ENCODE measurements at regions not wholly inside any gene's neighbourhood (a gene's known extent, or its start where the extent isn't known, plus 50 kb on each side); places are given as distances from the start of the nearest gene placed in this dataset.

- no peaks in the 10 kb centered on the region for H3K36me3 ChIP-seq (ENCODE audit: insufficient read depth, low read length)
- H4K20me1 ChIP-seq (ENCODE audit: insufficient read depth, low read length) = no peaks in the 10 kb centered on the region
- H3K79me2 ChIP-seq (ENCODE audit: insufficient read depth, low read length) = no peaks in the 10 kb centered on the region
- DNase-seq (ENCODE audit: insufficient read length, low spot score, missing footprints) = no peak
- TF ChIP-seq CTCF (IDR thresholded peaks at IDR 0.05; ENCODE audit: extremely low read depth, low read depth, low read length) = no peak
- H3K4me3 ChIP-seq (ENCODE audit: insufficient read depth, low read length) = no peak overlapping the region
- H3K4me1 ChIP-seq (ENCODE audit: insufficient read depth, low read length) = no peaks in the 10 kb centered on the region
- no peak overlapping the region for H3K27ac ChIP-seq (ENCODE audit: low read depth, low read length)
- peaks cover 8% of the 10 kb centered on the region for H3K9me3 ChIP-seq (ENCODE audit: low read depth, low read length)
- H3K27me3 ChIP-seq (ENCODE audit: insufficient read depth, low read length) = peaks cover 60% of the 10 kb centered on the region
- H2AFZ ChIP-seq (ENCODE audit: low read length) = no peak overlapping the region
- H3K4me2 ChIP-seq (ENCODE audit: insufficient read depth, low read length) = no peak overlapping the region
These were observed 86.0 kb upstream of the ZNF618 start for GRCh38 chr9:113790093-113790492.

DNA sequence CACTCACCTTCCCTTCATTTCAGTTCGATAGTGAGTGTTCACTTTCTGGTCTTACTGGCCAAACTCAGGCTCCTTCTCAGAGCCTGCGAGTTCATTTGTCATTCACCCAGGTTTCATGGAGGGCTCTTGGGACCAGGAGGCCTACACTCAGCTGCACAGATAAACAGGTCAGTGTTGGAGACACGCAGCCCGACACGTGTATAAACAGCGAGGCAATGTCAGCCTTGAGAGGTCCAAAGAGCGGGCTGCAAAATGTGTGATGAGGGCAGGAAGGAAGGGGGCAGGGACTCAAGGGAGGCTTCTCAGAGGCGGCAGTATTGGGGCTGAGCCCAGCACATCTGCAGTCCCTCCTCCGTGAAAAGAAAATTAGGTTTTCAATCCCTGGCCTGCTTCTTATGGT, 82.6 kb upstream of the ZNF618 start:
- H3K79me2 ChIP-seq (ENCODE audit: insufficient read depth, low read length) = no peaks in the 10 kb centered on the region
- DNase-seq (ENCODE audit: insufficient read length, low spot score, missing footprints) = no peak
- peaks cover 8% of the 10 kb centered on the region for H3K9me3 ChIP-seq (ENCODE audit: low read depth, low read length)
- no peaks in the 10 kb centered on the region for H3K36me3 ChIP-seq (ENCODE audit: insufficient read depth, low read length)
- H3K4me1 ChIP-seq (ENCODE audit: insufficient read depth, low read length) = no peaks in the 10 kb centered on the region
- H2AFZ ChIP-seq (ENCODE audit: low read length) = no peak overlapping the region
- peaks cover 66% of the 10 kb centered on the region for H3K27me3 ChIP-seq (ENCODE audit: insufficient read depth, low read length)
- H4K20me1 ChIP-seq (ENCODE audit: insufficient read depth, low read length) = no peaks in the 10 kb centered on the region
- no peak for TF ChIP-seq CTCF (IDR thresholded peaks at IDR 0.05; ENCODE audit: extremely low read depth, low read depth, low read length)
- no peak overlapping the region for H3K27ac ChIP-seq (ENCODE audit: low read depth, low read length)
- H3K4me3 ChIP-seq (ENCODE audit: insufficient read depth, low read length) = no peak overlapping the region
- no peak overlapping the region for H3K4me2 ChIP-seq (ENCODE audit: insufficient read depth, low read length)

DNA sequence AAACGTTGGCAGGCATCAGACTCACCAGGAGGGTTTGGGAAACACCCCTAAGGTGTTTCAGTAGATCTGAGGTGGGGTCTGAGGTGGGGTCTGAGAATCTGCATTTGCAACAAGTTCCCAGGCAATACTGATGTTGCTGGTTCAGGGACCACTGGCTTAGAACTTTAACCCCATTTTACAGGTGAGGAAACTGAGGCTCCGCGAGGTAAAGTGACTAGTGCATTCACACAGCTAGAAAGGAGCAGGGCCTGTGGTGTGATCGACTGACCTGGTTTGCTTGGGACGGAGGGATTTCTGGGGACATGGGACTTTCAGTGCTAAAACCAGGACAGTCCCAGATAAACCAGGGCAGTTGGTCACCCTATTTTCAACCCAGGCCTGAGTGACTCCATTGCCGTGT, 81.4 kb upstream of the ZNF618 start:
- H3K36me3 ChIP-seq (ENCODE audit: insufficient read depth, low read length) = no peaks in the 10 kb centered on the region
- H4K20me1 ChIP-seq (ENCODE audit: insufficient read depth, low read length) = no peaks in the 10 kb centered on the region
- TF ChIP-seq CTCF (IDR thresholded peaks at IDR 0.05; ENCODE audit: extremely low read depth, low read depth, low read length) = no peak
- H3K4me3 ChIP-seq (ENCODE audit: insufficient read depth, low read length) = no peak overlapping the region
- H2AFZ ChIP-seq (ENCODE audit: low read length) = no peak overlapping the region
- H3K9me3 ChIP-seq (ENCODE audit: low read depth, low read length) = peaks cover 8% of the 10 kb centered on the region
- H3K27ac ChIP-seq (ENCODE audit: low read depth, low read length) = no peak overlapping the region
- no peak overlapping the region for H3K4me2 ChIP-seq (ENCODE audit: insufficient read depth, low read length)
- H3K4me1 ChIP-seq (ENCODE audit: insufficient read depth, low read length) = no peaks in the 10 kb centered on the region
- H3K79me2 ChIP-seq (ENCODE audit: insufficient read depth, low read length) = no peaks in the 10 kb centered on the region
- no peak for DNase-seq (ENCODE audit: insufficient read length, low spot score, missing footprints)
- H3K27me3 ChIP-seq (ENCODE audit: insufficient read depth, low read length) = peaks cover 66% of the 10 kb centered on the region

GRCh38 chr9:113795811-113796392, 80.2 kb upstream of the ZNF618 start:
- H3K27me3 ChIP-seq (ENCODE audit: insufficient read depth, low read length) = peaks cover 65% of the 10 kb centered on the region
- no peaks in the 10 kb centered on the region for H4K20me1 ChIP-seq (ENCODE audit: insufficient read depth, low read length)
- H3K27ac ChIP-seq (ENCODE audit: low read depth, low read length) = no peak overlapping the region
- peaks cover 6% of the 10 kb centered on the region for H3K9me3 ChIP-seq (ENCODE audit: low read depth, low read length)
- no peaks in the 10 kb centered on the region for H3K79me2 ChIP-seq (ENCODE audit: insufficient read depth, low read length)
- no peak for TF ChIP-seq CTCF (IDR thresholded peaks at IDR 0.05; ENCODE audit: extremely low read depth, low read depth, low read length)
- no peak overlapping the region for H2AFZ ChIP-seq (ENCODE audit: low read length)
- no peaks in the 10 kb centered on the region for H3K36me3 ChIP-seq (ENCODE audit: insufficient read depth, low read length)
- DNase-seq (ENCODE audit: insufficient read length, low spot score, missing footprints) = no peak
- H3K4me1 ChIP-seq (ENCODE audit: insufficient read depth, low read length) = no peaks in the 10 kb centered on the region
- H3K4me2 ChIP-seq (ENCODE audit: insufficient read depth, low read length) = no peak overlapping the region
- H3K4me3 ChIP-seq (ENCODE audit: insufficient read depth, low read length) = no peak overlapping the region

Measured in osteoblast (primary cell).